ENCODE measurements at regions not wholly inside any gene's neighbourhood (a gene's known extent, or its start where the extent isn't known, plus 50 kb on each side); places are given as distances from the start of the nearest gene placed in this dataset.

GRCh38 chr3:145191543-145191942 lies 969.4 kb downstream of the PLOD2 start:
- TF ChIP-seq, protein P1, sequence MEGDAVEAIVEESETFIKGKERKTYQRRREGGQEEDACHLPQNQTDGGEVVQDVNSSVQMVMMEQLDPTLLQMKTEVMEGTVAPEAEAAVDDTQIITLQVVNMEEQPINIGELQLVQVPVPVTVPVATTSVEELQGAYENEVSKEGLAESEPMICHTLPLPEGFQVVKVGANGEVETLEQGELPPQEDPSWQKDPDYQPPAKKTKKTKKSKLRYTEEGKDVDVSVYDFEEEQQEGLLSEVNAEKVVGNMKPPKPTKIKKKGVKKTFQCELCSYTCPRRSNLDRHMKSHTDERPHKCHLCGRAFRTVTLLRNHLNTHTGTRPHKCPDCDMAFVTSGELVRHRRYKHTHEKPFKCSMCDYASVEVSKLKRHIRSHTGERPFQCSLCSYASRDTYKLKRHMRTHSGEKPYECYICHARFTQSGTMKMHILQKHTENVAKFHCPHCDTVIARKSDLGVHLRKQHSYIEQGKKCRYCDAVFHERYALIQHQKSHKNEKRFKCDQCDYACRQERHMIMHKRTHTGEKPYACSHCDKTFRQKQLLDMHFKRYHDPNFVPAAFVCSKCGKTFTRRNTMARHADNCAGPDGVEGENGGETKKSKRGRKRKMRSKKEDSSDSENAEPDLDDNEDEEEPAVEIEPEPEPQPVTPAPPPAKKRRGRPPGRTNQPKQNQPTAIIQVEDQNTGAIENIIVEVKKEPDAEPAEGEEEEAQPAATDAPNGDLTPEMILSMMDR (IDR thresholded peaks at IDR 0.05; ENCODE audit: low read length): no peak
- no peak for TF ChIP-seq EZH2 (IDR thresholded peaks at IDR 0.05; ENCODE audit: borderline replicate concordance, low read length)
- Histone ChIP-seq H3K9ac (ENCODE audit: low read length) (no peak overlapping the region), H3K27ac (ENCODE audit: low read depth, low read length, poor library complexity, severe bottlenecking) (no peak overlapping the region), H3K4me2 (ENCODE audit: low read length) (no peak overlapping the region), H3K27me3 (ENCODE audit: insufficient read depth, low read length) (no peaks in the 10 kb centered on the region), H3K79me2 (ENCODE audit: insufficient read depth, low read length) (no peaks in the 10 kb centered on the region), H3K9me3 (ENCODE audit: low read length) (no peaks in the 10 kb centered on the region), H3K4me1 (ENCODE audit: insufficient read depth, low read length, severe bottlenecking) (no peaks in the 10 kb centered on the region), H3K9me2 (ENCODE audit: low read depth, low read length) (no peaks in the 10 kb centered on the region), H4K20me1 (ENCODE audit: insufficient read depth, low read length) (no peaks in the 10 kb centered on the region), H2AFZ (ENCODE audit: low read length) (no peak overlapping the region), H3K36me3 (ENCODE audit: insufficient read depth, low read length) (no peaks in the 10 kb centered on the region), H3F3A (ENCODE audit: insufficient read depth, low read length) (no peaks in the 10 kb centered on the region), H3K4me3 (ENCODE audit: low read depth, low read length, poor library complexity, severe bottlenecking) (no peak overlapping the region)

DNA sequence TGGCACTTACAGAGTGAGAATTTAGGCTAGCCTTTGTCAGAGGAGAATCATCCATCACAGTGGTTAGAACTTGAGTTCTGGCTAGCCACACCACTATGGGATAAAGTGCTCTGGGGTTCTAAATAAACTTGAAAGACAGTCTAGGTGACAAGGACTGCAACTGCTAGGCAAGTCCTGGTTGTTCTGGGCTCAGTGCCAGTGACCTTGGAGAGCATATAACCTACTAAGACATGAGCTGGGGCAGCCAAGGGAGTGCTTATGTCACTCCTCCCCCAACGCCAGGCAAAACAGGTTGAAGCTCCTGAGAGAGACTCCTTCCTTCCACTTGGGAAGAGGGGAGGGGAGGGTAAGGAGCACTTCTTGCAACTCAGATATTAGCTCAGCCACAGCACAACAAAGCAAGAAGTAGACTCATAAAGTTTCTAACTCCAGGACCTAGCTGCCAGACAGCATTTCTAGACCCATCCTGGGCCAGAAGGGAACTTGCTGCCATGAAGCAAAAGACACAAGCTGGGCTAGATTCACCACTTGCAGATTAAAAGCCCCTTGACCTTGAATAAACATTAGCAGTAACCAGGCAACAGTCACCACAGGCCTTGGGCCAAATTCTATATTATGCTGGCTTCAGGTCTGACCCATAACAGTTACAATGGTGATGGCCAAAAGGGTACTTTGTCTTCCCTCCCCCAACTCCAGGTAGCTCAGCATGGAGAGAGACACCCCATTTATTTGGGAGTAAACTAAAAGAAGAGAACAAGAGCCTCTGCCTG lies 963.7 kb downstream of the PLOD2 start:
- H3K4me2 ChIP-seq (ENCODE audit: low read length): no peak overlapping the region
- no peaks in the 10 kb centered on the region for H3K27me3 ChIP-seq (ENCODE audit: insufficient read depth, low read length)
- no peaks in the 10 kb centered on the region for H3K9me2 ChIP-seq (ENCODE audit: low read depth, low read length)
- H3K36me3 ChIP-seq (ENCODE audit: insufficient read depth, low read length): no peaks in the 10 kb centered on the region
- H3K4me1 ChIP-seq (ENCODE audit: insufficient read depth, low read length, severe bottlenecking): no peaks in the 10 kb centered on the region
- no peak overlapping the region for H3K27ac ChIP-seq (ENCODE audit: low read depth, low read length, poor library complexity, severe bottlenecking)
- no peaks in the 10 kb centered on the region for H3F3A ChIP-seq (ENCODE audit: insufficient read depth, low read length)
- no peaks in the 10 kb centered on the region for H4K20me1 ChIP-seq (ENCODE audit: insufficient read depth, low read length)
- no peak overlapping the region for H3K4me3 ChIP-seq (ENCODE audit: low read depth, low read length, poor library complexity, severe bottlenecking)
- no peak overlapping the region for H3K9ac ChIP-seq (ENCODE audit: low read length)
- H3K9me3 ChIP-seq (ENCODE audit: low read length): no peaks in the 10 kb centered on the region
- H3K79me2 ChIP-seq (ENCODE audit: insufficient read depth, low read length): no peaks in the 10 kb centered on the region
- H2AFZ ChIP-seq (ENCODE audit: low read length): no peak overlapping the region
- no peak for TF ChIP-seq EZH2 (IDR thresholded peaks at IDR 0.05; ENCODE audit: borderline replicate concordance, low read length)
- TF ChIP-seq, protein P1 (IDR thresholded peaks at IDR 0.05; ENCODE audit: low read length): no peak

DNA sequence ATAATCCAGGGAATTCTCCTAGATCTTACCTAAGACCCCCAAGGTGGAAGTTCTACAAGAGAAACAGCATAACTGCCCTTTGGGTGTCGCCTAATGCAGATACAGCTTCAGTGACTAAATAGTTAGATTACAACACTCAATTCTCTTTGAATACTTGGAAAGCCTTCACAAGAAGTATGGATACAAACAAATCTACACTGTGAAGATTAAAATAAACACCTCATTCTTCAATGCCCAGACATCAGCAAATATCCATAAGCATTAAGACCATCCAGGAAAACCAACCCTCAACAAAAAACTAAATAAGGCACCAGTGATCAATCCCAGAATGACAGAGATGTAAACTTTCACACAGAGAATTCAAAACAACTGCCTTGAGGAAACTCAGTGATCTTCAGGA lies 963.2 kb downstream of the PLOD2 start:
- no peaks in the 10 kb centered on the region for H3K79me2 ChIP-seq (ENCODE audit: insufficient read depth, low read length)
- H3K4me2 ChIP-seq (ENCODE audit: low read length): no peak overlapping the region
- no peaks in the 10 kb centered on the region for H3K9me2 ChIP-seq (ENCODE audit: low read depth, low read length)
- no peaks in the 10 kb centered on the region for H3F3A ChIP-seq (ENCODE audit: insufficient read depth, low read length)
- H4K20me1 ChIP-seq (ENCODE audit: insufficient read depth, low read length): no peaks in the 10 kb centered on the region
- no peaks in the 10 kb centered on the region for H3K4me1 ChIP-seq (ENCODE audit: insufficient read depth, low read length, severe bottlenecking)
- H3K27me3 ChIP-seq (ENCODE audit: insufficient read depth, low read length): no peaks in the 10 kb centered on the region
- no peak overlapping the region for H3K4me3 ChIP-seq (ENCODE audit: low read depth, low read length, poor library complexity, severe bottlenecking)
- H3K27ac ChIP-seq (ENCODE audit: low read depth, low read length, poor library complexity, severe bottlenecking): no peak overlapping the region
- H2AFZ ChIP-seq (ENCODE audit: low read length): no peak overlapping the region
- TF ChIP-seq EZH2 (IDR thresholded peaks at IDR 0.05; ENCODE audit: borderline replicate concordance, low read length): no peak
- TF ChIP-seq, protein P1 (IDR thresholded peaks at IDR 0.05; ENCODE audit: low read length): no peak
- no peaks in the 10 kb centered on the region for H3K9me3 ChIP-seq (ENCODE audit: low read length)
- H3K36me3 ChIP-seq (ENCODE audit: insufficient read depth, low read length): no peaks in the 10 kb centered on the region
- no peak overlapping the region for H3K9ac ChIP-seq (ENCODE audit: low read length)
